Natural killer cell treated with Interleukin-12 subunit alpha and Interleukin-12 subunit beta and Interleukin-15 and Interleukin-18, amount 100 ng/mL, for 72 hours (primary cell): ENCODE measurements at regions not wholly inside any gene's neighbourhood (a gene's known extent, or its start where the extent isn't known, plus 50 kb on each side); places are given as distances from the start of the nearest gene placed in this dataset.
A peak's percentile ranks its signal among the peaks of the same experiment; 100 is the strongest.

Experiments
- ATAC-seq, 2 donors: fragments of 150-1000 bp; cut with Tn5 transposase in 1 of 2; sonication (Bioruptor Pico), chemical (Tn5 transposase) in 1 of 2; 2 replicates each; pipeline ENCODE4 v1.10.0; 2021
- DNase-seq: peaks from one replicate; pipeline ENCODE4 v3.0.0; 2022; ENCODE audit warnings: low spot score
- H3K27ac Mint-ChIP-seq, 2 donors: 1 replicate in 1 of 2; 2 replicates in 1 of 2; pipeline ENCODE4 v1.8.0; 2022; ENCODE audit warnings: mixed read lengths in 2 of 2, mild to moderate bottlenecking in 1 of 2, moderate library complexity in 1 of 2
- H3K27me3 Mint-ChIP-seq, 2 donors: 1 replicate in 1 of 2; 2 replicates in 1 of 2; pipeline ENCODE4 v1.8.0; 2022; ENCODE audit warnings: mixed read lengths in 2 of 2
- H3K36me3 Mint-ChIP-seq: one replicate; pipeline ENCODE4 v1.8.0; 2022; ENCODE audit warnings: mixed read lengths
- H3K4me1 Mint-ChIP-seq, 2 donors: 1 replicate in 1 of 2; 2 replicates in 1 of 2; pipeline ENCODE4 v1.8.0; 2022; ENCODE audit warnings: low read depth in 2 of 2, mixed read lengths in 2 of 2, mild to moderate bottlenecking in 1 of 2
- H3K4me3 Mint-ChIP-seq: one replicate; pipeline ENCODE4 v1.8.0; 2022; ENCODE audit warnings: mixed read lengths
- H3K9me3 Mint-ChIP-seq: 2 replicates; pipeline ENCODE4 v1.8.0; 2022; ENCODE audit warnings: mixed read lengths

GRCh38 chr9:109912082-109912582 lies 132.1 kb downstream of the PALM2AKAP2 start:
- Mint-ChIP-seq H3K4me1 (no peaks in the 10 kb centered on the region), H3K4me3 (no peak overlapping the region), H3K36me3 (no peaks in the 10 kb centered on the region), H3K27ac (no peak overlapping the region), H3K9me3 (no peaks in the 10 kb centered on the region), H3K27me3 (peaks cover 0 to 6% of the 10 kb centered on the region in 2 donors)
- ATAC-seq (no peak), DNase-seq (no peak)

GRCh38 chr9:109912726-109913460 lies 132.9 kb downstream of the PALM2AKAP2 start:
- Mint-ChIP-seq H3K27me3 (peaks cover 0 to 6% of the 10 kb centered on the region in 2 donors), H3K27ac (no peak overlapping the region), H3K36me3 (no peaks in the 10 kb centered on the region), H3K4me3 (no peak overlapping the region), H3K4me1 (peaks cover 0 to 2% of the 10 kb centered on the region in 2 donors), H3K9me3 (no peaks in the 10 kb centered on the region)
- ATAC-seq (no peak), DNase-seq (no peak)

DNA sequence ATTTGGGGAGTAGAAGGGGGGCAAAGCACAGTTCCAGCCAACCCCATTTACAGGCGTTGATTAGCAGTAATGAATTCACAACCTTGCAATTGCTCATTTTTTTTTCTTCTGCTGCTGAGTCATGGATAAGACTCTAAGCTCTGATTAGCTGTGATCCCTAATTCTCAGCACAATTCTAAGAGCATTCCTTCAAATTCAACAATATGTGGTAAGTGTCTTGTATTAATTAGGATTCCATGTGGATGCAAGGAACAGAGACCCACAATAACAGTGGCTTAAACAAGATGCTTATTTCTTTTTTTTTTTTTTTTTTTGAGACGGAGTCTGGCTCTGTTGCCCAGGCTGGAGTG lies 133.4 kb downstream of the PALM2AKAP2 start:
- Mint-ChIP-seq H3K27ac (no peak overlapping the region), H3K27me3 (peaks cover 0 to 9% of the 10 kb centered on the region in 2 donors), H3K9me3 (no peaks in the 10 kb centered on the region), H3K4me3 (no peak overlapping the region), H3K36me3 (no peaks in the 10 kb centered on the region), H3K4me1 (peaks cover 1 to 7% of the 10 kb centered on the region in 2 donors)
- ATAC-seq = no peak
- no peak for DNase-seq

- Mint-ChIP-seq H3K4me3 (no peak overlapping the region), H3K9me3 (no peaks in the 10 kb centered on the region), H3K27me3 (peaks cover 0 to 14% of the 10 kb centered on the region in 2 donors), H3K27ac (no peak overlapping the region), H3K36me3 (no peaks in the 10 kb centered on the region), H3K4me1 (peaks cover 6 to 12% of the 10 kb centered on the region in 2 donors)
- ATAC-seq (no peak), DNase-seq (no peak)
Measured at GRCh38 chr9:109914280-109915027, 134.5 kb downstream of the PALM2AKAP2 start.

- Mint-ChIP-seq H3K9me3 (no peaks in the 10 kb centered on the region), H3K4me3 (no peak overlapping the region), H3K36me3 (no peaks in the 10 kb centered on the region), H3K4me1 (peaks cover 6 to 12% of the 10 kb centered on the region in 2 donors), H3K27ac (no peak overlapping the region), H3K27me3 (peaks cover 0 to 17% of the 10 kb centered on the region in 2 donors)
- no peak for DNase-seq
- no peak for ATAC-seq
Measured at GRCh38 chr9:109916316-109916715, 136.3 kb downstream of the PALM2AKAP2 start.

- Mint-ChIP-seq H3K4me3 (peak overlapping the region; percentile 72), H3K27me3 (peaks cover 0 to 17% of the 10 kb centered on the region in 2 donors), H3K4me1 (peaks cover 6 to 12% of the 10 kb centered on the region in 2 donors), H3K36me3 (no peaks in the 10 kb centered on the region), H3K9me3 (no peaks in the 10 kb centered on the region), H3K27ac (peak overlapping the region; percentile 63 to 79)
- DNase-seq (no peak), ATAC-seq (peak in 1 of 2 donors; percentile 65)
Measured at GRCh38 chr9:109918339-109919163, 138.6 kb downstream of the PALM2AKAP2 start.

- Mint-ChIP-seq H3K9me3 (no peaks in the 10 kb centered on the region), H3K4me1 (peaks cover 6 to 12% of the 10 kb centered on the region in 2 donors), H3K36me3 (no peaks in the 10 kb centered on the region), H3K27ac (no peak overlapping the region), H3K27me3 (peaks cover 0 to 16% of the 10 kb centered on the region in 2 donors), H3K4me3 (no peak overlapping the region)
- no peak for DNase-seq
- ATAC-seq = no peak
Measured at GRCh38 chr9:109919736-109920408, 139.9 kb downstream of the PALM2AKAP2 start.

- no peak overlapping the region for H3K4me3 Mint-ChIP-seq
- H3K4me1 Mint-ChIP-seq = peaks cover 6 to 11% of the 10 kb centered on the region in 2 donors
- H3K36me3 Mint-ChIP-seq = no peaks in the 10 kb centered on the region
- DNase-seq (no peak), ATAC-seq (no peak)
- no peak overlapping the region for H3K27ac Mint-ChIP-seq
- H3K27me3 Mint-ChIP-seq = peaks cover 0 to 14% of the 10 kb centered on the region in 2 donors
- H3K9me3 Mint-ChIP-seq = no peaks in the 10 kb centered on the region
Measured at GRCh38 chr9:109922617-109923470, 142.8 kb downstream of the PALM2AKAP2 start.

GRCh38 chr9:109923471-109923760 lies 143.4 kb downstream of the PALM2AKAP2 start:
- DNase-seq (no peak), ATAC-seq (no peak)
- Mint-ChIP-seq H3K4me1 (peaks cover 5% of the 10 kb centered on the region in 2 donors), H3K27me3 (peaks cover 0 to 11% of the 10 kb centered on the region in 2 donors), H3K36me3 (no peaks in the 10 kb centered on the region), H3K9me3 (no peaks in the 10 kb centered on the region), H3K27ac (no peak overlapping the region), H3K4me3 (no peak overlapping the region)

GRCh38 chr9:109923806-109924205 lies 143.8 kb downstream of the PALM2AKAP2 start:
- no peaks in the 10 kb centered on the region for H3K36me3 Mint-ChIP-seq

DNA sequence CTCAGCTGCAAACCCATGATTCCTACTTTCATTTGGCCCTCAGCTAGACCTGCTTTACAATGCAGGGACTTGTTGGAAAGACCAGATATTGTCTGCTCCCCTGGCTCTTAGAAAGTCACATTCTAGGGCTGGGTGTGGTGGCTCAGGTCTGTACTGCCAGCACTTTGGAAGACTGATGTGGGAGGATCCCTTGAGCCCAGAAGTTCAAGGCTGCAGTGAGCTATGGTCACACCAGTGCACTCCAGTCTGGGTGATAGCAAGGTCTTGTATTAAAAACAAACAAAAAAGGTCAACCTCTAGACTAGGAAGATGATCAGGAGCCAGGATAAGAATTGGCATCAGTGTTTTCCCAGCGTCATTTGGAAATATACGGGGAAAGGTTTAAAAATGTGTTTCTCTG lies 145.8 kb downstream of the PALM2AKAP2 start:
- ATAC-seq (no peak), DNase-seq (no peak)
- Mint-ChIP-seq H3K4me1 (no peaks in the 10 kb centered on the region), H3K27me3 (peaks cover 3 to 9% of the 10 kb centered on the region in 2 donors), H3K27ac (no peak overlapping the region), H3K4me3 (no peak overlapping the region), H3K9me3 (no peaks in the 10 kb centered on the region), H3K36me3 (no peaks in the 10 kb centered on the region)

More at GRCh38 chr9:109923806-109924205, 143.8 kb downstream of the PALM2AKAP2 start:
- H3K27ac Mint-ChIP-seq = no peak overlapping the region
- peaks cover 1% of the 10 kb centered on the region in 2 donors for H3K4me1 Mint-ChIP-seq
- ATAC-seq = no peak
- DNase-seq = no peak
- peaks cover 0 to 7% of the 10 kb centered on the region in 2 donors for H3K27me3 Mint-ChIP-seq
- no peak overlapping the region for H3K4me3 Mint-ChIP-seq
- no peaks in the 10 kb centered on the region for H3K9me3 Mint-ChIP-seq

DNA sequence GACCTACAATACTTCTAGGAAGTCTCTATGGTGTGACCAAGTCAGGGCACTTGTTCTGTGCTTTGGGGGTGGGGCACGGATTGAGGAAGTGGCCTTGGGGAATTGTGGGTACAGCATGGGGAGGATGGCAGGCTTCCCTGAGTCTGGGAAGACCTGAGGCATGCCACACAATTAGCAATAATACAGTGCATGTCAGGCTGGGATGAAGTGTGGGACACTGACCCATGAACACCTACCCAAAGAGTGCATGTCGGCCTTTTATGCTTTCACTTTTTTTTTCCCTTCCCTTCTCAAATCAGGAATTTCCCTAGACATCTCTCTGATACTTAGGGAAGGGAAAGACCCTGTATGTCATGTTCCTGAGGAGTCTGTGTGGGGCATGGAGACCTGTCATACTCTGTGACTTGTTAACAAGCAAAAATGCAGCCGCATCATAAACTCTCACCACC lies 146.4 kb downstream of the PALM2AKAP2 start:
- Mint-ChIP-seq H3K27me3 (peaks cover 6 to 10% of the 10 kb centered on the region in 2 donors), H3K4me1 (no peaks in the 10 kb centered on the region), H3K36me3 (no peaks in the 10 kb centered on the region), H3K4me3 (no peak overlapping the region), H3K9me3 (no peaks in the 10 kb centered on the region), H3K27ac (no peak overlapping the region)
- ATAC-seq (no peak), DNase-seq (no peak)
